ENCODE measurements at regions not wholly inside any gene's neighbourhood (a gene's known extent, or its start where the extent isn't known, plus 50 kb on each side); places are given as distances from the start of the nearest gene placed in this dataset.

GRCh38 chr12:91349476-91349875 lies 166.9 kb upstream of the DCN start:
- DNase-seq (ENCODE audit: extremely low read depth in 1 of 2, low read depth in 1 of 2) = no peak

GRCh38 chr12:91347481-91348214 lies 165.0 kb upstream of the DCN start:
- DNase-seq (ENCODE audit: extremely low read depth in 1 of 2, low read depth in 1 of 2) = no peak

DNA sequence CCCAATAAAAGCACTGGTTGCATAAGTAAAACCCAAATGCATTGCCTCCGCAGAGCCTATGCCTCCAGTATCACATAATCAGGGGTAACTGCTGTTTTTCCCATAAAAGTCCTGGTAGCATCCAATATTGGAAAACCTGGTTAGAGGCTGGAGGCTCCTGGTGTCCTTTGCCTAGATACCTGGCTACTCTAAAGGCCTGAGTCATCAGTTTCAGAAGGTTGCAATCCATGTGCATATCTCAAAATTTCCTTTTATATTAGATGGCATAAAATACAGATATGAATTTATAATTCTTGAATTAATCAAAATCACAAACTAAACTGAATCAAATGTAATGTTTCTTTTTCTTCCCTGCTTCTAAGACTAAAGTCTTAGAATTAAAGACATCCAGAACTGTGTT lies 164.2 kb upstream of the DCN start:
- no peak for DNase-seq (ENCODE audit: extremely low read depth in 1 of 2, low read depth in 1 of 2)

GRCh38 chr12:91344408-91344807 lies 161.8 kb upstream of the DCN start:
- DNase-seq (ENCODE audit: extremely low read depth in 1 of 2, low read depth in 1 of 2) = no peak

GRCh38 chr12:91343010-91343409 lies 160.4 kb upstream of the DCN start:
- DNase-seq (ENCODE audit: extremely low read depth in 1 of 2, low read depth in 1 of 2) = no peak

DNA sequence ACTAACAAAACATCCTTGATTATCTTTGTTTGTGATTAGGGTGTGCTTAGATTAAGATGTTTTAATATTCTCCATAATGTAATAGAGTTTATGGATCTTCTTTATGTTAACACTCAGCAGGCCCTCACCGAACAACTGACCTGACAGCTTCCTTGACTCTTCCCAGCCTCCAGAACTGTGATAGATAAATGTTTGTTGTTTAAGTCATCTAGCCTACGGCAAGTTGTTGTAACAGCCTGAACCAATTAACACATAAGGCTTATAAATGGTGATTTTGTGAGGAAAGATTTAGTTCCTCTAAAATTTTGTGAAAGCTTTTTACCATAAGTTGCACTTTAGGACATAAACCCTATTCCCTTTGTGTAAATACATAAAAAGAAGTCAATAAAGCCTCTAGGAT lies 156.5 kb upstream of the DCN start:
- no peak for DNase-seq (ENCODE audit: extremely low read depth in 1 of 2, low read depth in 1 of 2)

GRCh38 chr12:91335699-91336098 lies 153.1 kb upstream of the DCN start:
- no peak for DNase-seq (ENCODE audit: extremely low read depth in 1 of 2, low read depth in 1 of 2)

- DNase-seq (ENCODE audit: extremely low read depth in 1 of 2, low read depth in 1 of 2) = no peak
These were observed 151.3 kb upstream of the DCN start for GRCh38 chr12:91333966-91334365.

- DNase-seq (ENCODE audit: extremely low read depth in 1 of 2, low read depth in 1 of 2) = no peak
These were observed 149.7 kb upstream of the DCN start for GRCh38 chr12:91332302-91332701.

DNA sequence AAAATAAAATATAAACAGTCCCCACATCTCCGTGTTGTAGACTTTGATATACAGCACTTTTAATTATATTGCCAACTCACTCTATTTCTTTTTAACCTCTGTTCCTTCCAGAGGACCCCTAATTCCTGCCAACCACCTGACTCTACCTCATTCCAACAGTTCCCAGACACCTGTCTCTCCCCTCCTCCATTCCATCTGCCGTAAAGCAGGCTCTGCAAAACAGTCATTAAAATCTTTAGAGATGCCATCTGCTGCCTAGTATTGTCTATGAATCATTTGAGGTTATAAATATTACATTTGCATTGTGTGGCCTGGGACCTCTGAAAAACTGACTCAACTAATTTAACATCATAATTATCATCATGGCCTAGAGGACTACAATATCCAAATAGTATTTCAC lies 148.8 kb upstream of the DCN start:
- no peak for DNase-seq (ENCODE audit: extremely low read depth in 1 of 2, low read depth in 1 of 2)

GRCh38 chr12:91328451-91328850 lies 145.8 kb upstream of the DCN start:
- DNase-seq (ENCODE audit: extremely low read depth in 1 of 2, low read depth in 1 of 2) = no peak

DNA sequence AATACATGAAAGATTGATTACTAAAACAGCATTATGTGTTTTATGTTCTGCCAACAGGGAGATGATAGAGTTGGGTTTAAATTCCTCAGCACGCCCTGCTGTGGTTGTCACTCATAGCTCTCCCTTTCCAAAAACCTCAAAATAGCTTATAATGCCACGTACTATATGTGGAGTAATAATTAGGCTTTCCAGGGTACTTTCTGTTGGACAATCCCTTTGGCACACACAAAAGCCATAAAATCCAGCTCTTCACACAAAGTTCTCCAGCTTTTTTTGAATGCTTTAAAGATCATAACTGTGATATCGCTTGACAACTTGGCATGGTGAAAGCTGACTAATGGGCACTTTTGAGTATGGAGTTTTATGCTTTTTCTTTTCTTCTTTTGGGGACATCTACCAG lies 145.3 kb upstream of the DCN start:
- DNase-seq (ENCODE audit: extremely low read depth in 1 of 2, low read depth in 1 of 2) = no peak

- DNase-seq (ENCODE audit: extremely low read depth in 1 of 2, low read depth in 1 of 2) = no peak
These were observed 144.5 kb upstream of the DCN start for GRCh38 chr12:91327131-91327530.

DNA sequence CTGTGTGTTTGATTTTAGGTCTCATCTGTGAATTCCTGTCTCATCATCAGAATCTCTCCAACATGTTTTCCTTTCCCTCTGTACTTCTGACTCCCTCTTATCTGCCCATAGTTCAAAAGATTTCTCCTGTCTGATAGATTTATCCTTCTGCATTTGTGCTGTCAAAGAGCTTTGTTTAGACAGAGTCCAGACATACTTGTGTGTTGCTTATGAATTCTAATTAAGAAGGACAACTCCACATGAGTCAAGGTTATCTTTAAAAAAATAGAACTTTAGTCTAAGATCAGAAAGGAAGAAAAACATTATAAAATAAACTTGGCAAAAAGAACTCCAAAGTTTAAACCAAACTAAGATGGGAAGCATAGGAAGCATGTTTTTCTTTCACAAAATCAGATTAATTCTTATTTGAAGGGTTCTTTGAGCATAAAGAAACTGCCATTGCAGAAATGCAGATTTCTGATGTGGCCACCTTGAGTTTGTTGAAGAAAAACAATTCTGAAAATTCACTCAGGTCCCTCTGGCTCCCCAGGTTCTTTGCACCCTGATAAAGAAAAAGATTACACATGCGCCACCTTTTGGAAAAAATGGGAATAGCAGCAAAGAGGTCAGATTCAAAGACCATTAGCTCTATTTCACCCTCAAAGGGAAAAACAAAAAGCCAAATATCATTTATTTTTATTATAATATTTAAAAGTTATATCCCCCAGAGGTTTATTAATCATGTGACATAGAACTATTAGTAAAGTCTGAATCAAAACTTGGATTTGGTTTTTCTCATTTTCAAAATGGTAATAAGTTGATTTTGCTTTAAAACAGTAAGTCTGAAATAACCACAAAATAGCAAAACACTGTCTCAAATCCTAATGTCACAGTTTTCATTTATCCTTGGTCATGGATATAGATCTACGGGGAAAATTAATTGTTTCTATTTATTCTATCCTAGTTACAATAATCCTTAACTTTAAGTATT lies 143.7 kb upstream of the DCN start:
- no peak for DNase-seq (ENCODE audit: extremely low read depth in 1 of 2, low read depth in 1 of 2)

DNA sequence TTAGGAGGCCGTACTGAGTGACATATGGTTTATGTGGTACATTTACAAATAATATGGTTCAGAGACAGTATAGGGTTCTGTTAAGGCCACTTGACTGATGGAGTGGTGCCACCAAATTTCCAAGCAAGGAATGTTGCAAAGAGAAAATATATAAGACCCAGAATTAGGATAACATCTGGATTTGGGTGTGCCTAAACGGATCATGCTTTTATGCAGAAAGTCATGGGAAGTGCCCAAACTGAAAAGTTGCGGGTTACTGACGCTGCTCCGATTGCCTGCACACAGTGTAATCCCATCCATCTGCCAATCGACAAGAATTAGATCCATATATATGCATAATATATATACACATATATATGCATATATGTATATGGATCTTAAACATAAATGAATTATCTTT lies 138.4 kb upstream of the DCN start:
- DNase-seq (ENCODE audit: extremely low read depth in 1 of 2, low read depth in 1 of 2) = no peak

GRCh38 chr12:91319071-91319760 lies 136.6 kb upstream of the DCN start:
- no peak for DNase-seq (ENCODE audit: extremely low read depth in 1 of 2, low read depth in 1 of 2)

DNA sequence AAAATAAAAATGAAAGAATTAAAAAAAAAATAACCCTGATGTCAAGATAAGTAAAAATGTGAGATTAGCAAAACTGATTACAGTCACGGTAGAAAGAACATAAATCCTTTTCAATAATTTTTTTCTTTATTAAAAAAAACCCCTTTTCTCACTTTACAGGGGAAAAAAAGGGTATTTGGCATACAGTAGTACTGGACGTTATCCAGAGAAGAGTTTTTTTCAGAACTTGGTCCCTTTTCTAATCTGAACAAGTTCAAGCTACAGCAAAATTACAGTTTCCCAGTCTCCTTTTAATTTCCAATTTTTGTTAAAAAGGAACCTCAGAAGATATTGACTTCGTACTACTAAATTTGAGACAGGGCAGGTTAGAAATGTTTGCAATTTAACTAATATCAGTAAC lies 134.7 kb upstream of the DCN start:
- no peak for DNase-seq (ENCODE audit: extremely low read depth in 1 of 2, low read depth in 1 of 2)

DNA sequence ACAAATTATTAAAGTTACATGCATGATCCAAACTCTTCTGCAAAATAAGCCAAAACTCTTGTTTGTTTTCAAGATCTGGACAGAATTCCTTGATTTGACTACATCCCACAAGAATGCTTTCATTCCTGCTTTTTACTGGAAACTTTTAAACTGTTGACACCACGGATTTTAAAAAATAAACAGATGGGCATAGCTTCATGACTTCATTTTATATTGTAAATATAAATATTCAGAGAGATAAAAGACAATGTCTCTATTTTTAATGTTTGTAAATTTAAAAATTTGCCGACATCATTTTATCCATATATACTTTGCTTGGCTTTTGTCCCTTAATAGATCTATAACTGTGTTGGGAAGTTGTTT lies 134.3 kb upstream of the DCN start:
- no peak for DNase-seq (ENCODE audit: extremely low read depth in 1 of 2, low read depth in 1 of 2)

GRCh38 chr12:91316161-91316906 lies 133.7 kb upstream of the DCN start:
- DNase-seq (ENCODE audit: extremely low read depth in 1 of 2, low read depth in 1 of 2) = no peak

GRCh38 chr12:91311081-91311480 lies 128.5 kb upstream of the DCN start:
- no peak for DNase-seq (ENCODE audit: extremely low read depth in 1 of 2, low read depth in 1 of 2)

DNA sequence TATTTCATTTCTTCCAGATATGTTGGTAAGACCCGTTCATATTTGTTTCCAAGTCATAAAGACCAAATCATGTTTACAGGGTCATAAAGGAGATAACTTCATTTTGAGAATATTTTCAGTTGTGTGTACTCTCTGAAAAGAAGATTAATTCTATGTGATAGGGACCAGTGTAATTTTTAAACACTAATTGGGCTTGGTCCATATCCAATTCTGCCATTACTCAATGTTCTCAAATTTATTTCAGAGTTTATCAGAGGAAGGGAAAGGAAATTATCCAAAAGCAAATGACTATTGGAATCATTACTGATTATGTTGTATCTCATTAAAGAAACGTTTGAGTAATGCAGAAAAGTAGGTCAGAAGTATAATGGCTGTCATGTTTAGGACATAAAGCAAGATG lies 126.8 kb upstream of the DCN start:
- DNase-seq (ENCODE audit: extremely low read depth in 1 of 2, low read depth in 1 of 2) = no peak
